CD14-positive monocyte (primary cell): ENCODE measurements at regions not wholly inside any gene's neighbourhood (a gene's known extent, or its start where the extent isn't known, plus 50 kb on each side); places are given as distances from the start of the nearest gene placed in this dataset.

ENCODE experiments used
- DNase-seq, 3 donors: peaks; one replicate each; pipeline ENCODE4 v3.0.0-alpha.2; 2011 to 2022
- H2AFZ ChIP-seq: 2 replicates; pipeline ENCODE4 v1.6.0; 2012; ENCODE audit warnings: mild to moderate bottlenecking, low read depth, low read length, inconsistent platforms; ENCODE audit not compliant: insufficient read depth, poor library complexity, severe bottlenecking
- H3K27ac ChIP-seq, 2 donors: 1 replicate in 1 of 2; 2 replicates in 1 of 2; pipeline ENCODE4 v1.5.1; 2012 to 2013; ENCODE audit warnings: low read length in 2 of 2, control low read depth in 1 of 2, inconsistent platforms in 1 of 2, low read depth in 1 of 2, mild to moderate bottlenecking in 1 of 2
- H3K27me3 ChIP-seq, 2 donors: one replicate each; pipeline versions ENCODE4 v1.6.0 to v1.6.1; 2011 to 2013; ENCODE audit warnings: low read length in 2 of 2; ENCODE audit not compliant: control insufficient read depth in 2 of 2, insufficient read depth in 2 of 2
- H3K36me3 ChIP-seq, 2 donors: replicated peaks in 1 of 2; 1 replicate in 1 of 2; 2 replicates in 1 of 2; pipeline versions ENCODE4 v1.5.1 to v1.6.1; 2012 to 2013; ENCODE audit warnings: low read length in 2 of 2, control low read depth in 1 of 2, inconsistent platforms in 1 of 2, mild to moderate bottlenecking in 1 of 2; ENCODE audit not compliant: insufficient read depth in 2 of 2, control insufficient read depth in 1 of 2
- H3K4me1 ChIP-seq, 2 donors: 1 replicate in 1 of 2; 2 replicates in 1 of 2; pipeline versions ENCODE4 v1.5.1 to v1.6.1; 2012 to 2013; ENCODE audit warnings: low read length in 2 of 2, control low read depth in 1 of 2, inconsistent platforms in 1 of 2, mild to moderate bottlenecking in 1 of 2, moderate library complexity in 1 of 2; ENCODE audit not compliant: insufficient read depth in 2 of 2, control insufficient read depth in 1 of 2
- H3K4me2 ChIP-seq: replicated peaks from 2 replicates; pipeline ENCODE3; 2012; ENCODE audit warnings: low read length, moderate library complexity, mild to moderate bottlenecking; ENCODE audit not compliant: poor library complexity, severe bottlenecking; ENCODE audit errors: extremely low read depth
- H3K4me3 ChIP-seq, 3 experiments: fragments of 200-600 bp in 1 of 3; sonication (generic) in 1 of 3; replicated peaks in 1 of 3; 1 replicate in 2 of 3; 2 replicates in 1 of 3; pipeline ENCODE4 v1.5.1; 2011 to 2013; ENCODE audit warnings: low read length in 3 of 3, mild to moderate bottlenecking in 3 of 3, control low read depth in 2 of 3, low read depth in 2 of 3, inconsistent platforms in 1 of 3, moderate library complexity in 1 of 3
- H3K79me2 ChIP-seq: 2 replicates; pipeline ENCODE4 v1.6.0; 2012; ENCODE audit warnings: mild to moderate bottlenecking, control low read depth, inconsistent platforms, low read length, moderate library complexity; ENCODE audit not compliant: insufficient read depth
- H3K9ac ChIP-seq: 2 replicates; pipeline ENCODE4 v1.6.0; 2017; ENCODE audit warnings: low read length, mild to moderate bottlenecking; ENCODE audit not compliant: insufficient read depth, poor library complexity, severe bottlenecking
- H3K9me3 ChIP-seq, 2 donors: replicated peaks in 1 of 2; 1 replicate in 1 of 2; 2 replicates in 1 of 2; pipeline versions ENCODE4 v1.5.1 to v1.6.1; 2012 to 2013; ENCODE audit warnings: low read length in 2 of 2, control low read depth in 1 of 2; ENCODE audit not compliant: control insufficient read depth in 1 of 2, insufficient read depth in 1 of 2
- H4K20me1 ChIP-seq: 2 replicates; pipeline ENCODE4 v1.6.0; 2012; ENCODE audit warnings: mild to moderate bottlenecking, low read length, control low read depth, moderate library complexity; ENCODE audit not compliant: insufficient read depth
- H3K27ac Mint-ChIP-seq, 7 donors: one replicate each; pipeline ENCODE4 v1.8.0; 2020; ENCODE audit warnings: mild to moderate bottlenecking in 7 of 7, mixed read lengths in 7 of 7, moderate library complexity in 6 of 7, inconsistent platforms in 2 of 7
- H3K27me3 Mint-ChIP-seq, 3 donors: one replicate each; pipeline ENCODE4 v1.8.0; 2021 to 2022; ENCODE audit warnings: low read depth in 3 of 3, mild to moderate bottlenecking in 3 of 3, mixed read lengths in 3 of 3, moderate library complexity in 3 of 3, inconsistent platforms in 1 of 3
- H3K36me3 Mint-ChIP-seq, 2 donors: one replicate each; pipeline ENCODE4 v1.8.0; 2020; ENCODE audit warnings: mixed read lengths in 2 of 2, inconsistent platforms in 1 of 2, mild to moderate bottlenecking in 1 of 2
- H3K4me1 Mint-ChIP-seq: one replicate; pipeline ENCODE4 v1.8.0; 2020; ENCODE audit warnings: mild to moderate bottlenecking, mixed read lengths
- H3K4me3 Mint-ChIP-seq, 2 donors: one replicate each; pipeline ENCODE4 v1.8.0; 2020; ENCODE audit warnings: mild to moderate bottlenecking in 2 of 2, mixed read lengths in 2 of 2, moderate library complexity in 1 of 2
- H3K9me3 Mint-ChIP-seq, 7 donors: one replicate each; pipeline ENCODE4 v1.8.0; 2020 to 2022; ENCODE audit warnings: mixed read lengths in 7 of 7, mild to moderate bottlenecking in 6 of 7, moderate library complexity in 6 of 7, inconsistent platforms in 2 of 7
- WGBS: methylation state at CpG from one replicate; pipeline ENCODE4 v1.1.5; 2013; ENCODE audit warnings: missing lambda C conversion rate; ENCODE audit not compliant: insufficient coverage; 5-methylcytosine and 5-hydroxymethylcytosine counted together
- intact Hi-C, 2 donors: fragments of 100-400 bp; cut with micrococcal nuclease; formaldehyde crosslinking; loops; one replicate each; pipeline versions ENCODE4 v1.15.0 to v1.15.1; 2023
- TF ChIP-seq, protein P1 (sequence below): fragments of 200-600 bp; IDR thresholded peaks from one replicate; pipeline ENCODE4 v1.8.0; 2022; ENCODE audit warnings: antibody characterized with exemption, mild to moderate bottlenecking

DNA sequence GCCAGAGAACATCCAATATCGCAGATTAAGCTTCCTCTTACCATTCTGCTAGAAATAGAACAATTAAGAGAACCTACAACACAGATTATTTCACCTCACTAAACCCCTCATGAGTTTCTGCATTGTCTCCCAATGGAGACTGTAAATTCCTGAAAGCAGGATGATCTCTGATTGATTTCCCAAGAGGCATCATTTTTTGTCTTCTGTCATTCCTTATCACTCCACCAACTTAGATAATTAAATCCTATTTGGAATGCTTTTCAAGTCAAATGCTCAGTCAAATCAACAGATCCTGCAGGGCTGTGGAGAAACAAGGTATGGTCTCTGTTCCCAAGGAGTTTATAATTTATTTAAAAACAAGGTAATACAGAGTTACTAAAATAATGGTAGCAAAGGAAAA is 161.5 kb downstream of the MTERF1 start:
- no CpG with 5 or more reads among the region's 1 CpG for WGBS
- H3K4me1 Mint-ChIP-seq = no peaks in the 10 kb centered on the region
- Histone ChIP-seq H3K79me2 (no peaks in the 10 kb centered on the region), H3K4me3 (no peak overlapping the region), H3K4me2 (no peak overlapping the region), H3K4me1 (no peaks in the 10 kb centered on the region), H3K9me3 (peaks cover 0 to 9% of the 10 kb centered on the region in 2 donors), H4K20me1 (no peaks in the 10 kb centered on the region), H2AFZ (no peak overlapping the region), H3K27me3 (no peaks in the 10 kb centered on the region), H3K36me3 (no peaks in the 10 kb centered on the region), H3K27ac (no peak overlapping the region), H3K9ac (no peak overlapping the region)
- peaks cover 9 to 18% (median 12%) of the 10 kb centered on the region in 7 donors for H3K9me3 Mint-ChIP-seq
- intact Hi-C loops = no loop called here
- no peaks in the 10 kb centered on the region for H3K36me3 Mint-ChIP-seq
- no peak overlapping the region for H3K27ac Mint-ChIP-seq
- H3K27me3 Mint-ChIP-seq = no peaks in the 10 kb centered on the region
- H3K4me3 Mint-ChIP-seq = no peak overlapping the region
- TF ChIP-seq, protein P1, sequence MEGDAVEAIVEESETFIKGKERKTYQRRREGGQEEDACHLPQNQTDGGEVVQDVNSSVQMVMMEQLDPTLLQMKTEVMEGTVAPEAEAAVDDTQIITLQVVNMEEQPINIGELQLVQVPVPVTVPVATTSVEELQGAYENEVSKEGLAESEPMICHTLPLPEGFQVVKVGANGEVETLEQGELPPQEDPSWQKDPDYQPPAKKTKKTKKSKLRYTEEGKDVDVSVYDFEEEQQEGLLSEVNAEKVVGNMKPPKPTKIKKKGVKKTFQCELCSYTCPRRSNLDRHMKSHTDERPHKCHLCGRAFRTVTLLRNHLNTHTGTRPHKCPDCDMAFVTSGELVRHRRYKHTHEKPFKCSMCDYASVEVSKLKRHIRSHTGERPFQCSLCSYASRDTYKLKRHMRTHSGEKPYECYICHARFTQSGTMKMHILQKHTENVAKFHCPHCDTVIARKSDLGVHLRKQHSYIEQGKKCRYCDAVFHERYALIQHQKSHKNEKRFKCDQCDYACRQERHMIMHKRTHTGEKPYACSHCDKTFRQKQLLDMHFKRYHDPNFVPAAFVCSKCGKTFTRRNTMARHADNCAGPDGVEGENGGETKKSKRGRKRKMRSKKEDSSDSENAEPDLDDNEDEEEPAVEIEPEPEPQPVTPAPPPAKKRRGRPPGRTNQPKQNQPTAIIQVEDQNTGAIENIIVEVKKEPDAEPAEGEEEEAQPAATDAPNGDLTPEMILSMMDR = no peak
- no peak for DNase-seq

- Histone ChIP-seq H3K4me1 (no peaks in the 10 kb centered on the region), H3K36me3 (no peaks in the 10 kb centered on the region), H3K79me2 (no peaks in the 10 kb centered on the region), H3K27me3 (no peaks in the 10 kb centered on the region), H4K20me1 (no peaks in the 10 kb centered on the region), H2AFZ (no peak overlapping the region), H3K4me3 (no peak overlapping the region), H3K4me2 (no peak overlapping the region), H3K9me3 (peaks cover 0 to 9% of the 10 kb centered on the region in 2 donors), H3K9ac (no peak overlapping the region), H3K27ac (no peak overlapping the region)
- Mint-ChIP-seq H3K27ac (no peak overlapping the region), H3K4me1 (no peaks in the 10 kb centered on the region), H3K4me3 (no peak overlapping the region), H3K36me3 (no peaks in the 10 kb centered on the region), H3K27me3 (no peaks in the 10 kb centered on the region), H3K9me3 (peaks cover 12 to 19% (median 13%) of the 10 kb centered on the region in 7 donors)
- TF ChIP-seq, protein P1 = no peak
- DNase-seq = no peak
- WGBS = 92% methylated on average over 3 of the region's 3 CpGs
- intact Hi-C loops = no loop called here
These were observed 160.1 kb downstream of the MTERF1 start for GRCh38 chr7:91720260-91720937.
